ENCODE measurements at regions not wholly inside any gene's neighbourhood (a gene's known extent, or its start where the extent isn't known, plus 50 kb on each side); places are given as distances from the start of the nearest gene placed in this dataset.

DNA sequence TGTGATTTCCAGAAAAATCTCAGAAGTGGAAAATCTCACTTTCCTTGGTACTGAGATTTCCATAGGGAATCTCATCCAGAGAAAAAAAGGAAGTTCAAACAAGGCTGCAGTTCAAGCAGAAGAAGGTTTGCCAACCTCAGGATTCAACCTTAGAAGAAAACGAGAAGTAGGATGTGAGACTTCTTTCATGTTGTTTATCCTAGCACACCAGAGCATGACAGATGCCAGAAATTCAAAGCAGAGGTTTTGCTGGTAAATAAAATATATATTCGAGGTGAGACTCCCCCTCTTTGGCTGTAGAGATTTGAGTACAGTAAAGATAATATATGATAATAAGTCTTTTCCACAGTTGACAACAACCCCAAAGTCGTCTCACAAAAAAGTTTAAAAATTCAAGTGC lies 116.9 kb upstream of the SMC2 start:
- no peak for DNase-seq

DNA sequence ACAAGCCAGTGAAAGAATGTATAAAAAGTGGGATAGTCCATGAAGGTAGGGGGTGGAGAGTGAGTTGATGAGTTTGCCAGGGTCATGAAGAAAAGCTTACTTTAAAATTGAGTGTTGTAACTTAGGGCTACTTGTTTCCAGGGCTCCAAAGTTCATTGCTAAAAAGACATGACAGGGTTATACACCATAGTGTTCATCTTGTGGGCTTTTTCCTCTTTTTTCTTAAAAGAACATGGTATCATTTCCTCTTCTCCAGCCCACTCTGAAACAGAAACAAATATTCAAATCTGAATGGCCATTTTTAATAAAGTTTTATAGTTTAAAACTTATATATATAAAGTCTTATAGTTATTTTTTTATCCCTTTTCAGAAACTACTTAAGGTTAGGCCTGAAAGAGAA lies 115.7 kb upstream of the SMC2 start:
- no peak for DNase-seq

DNA sequence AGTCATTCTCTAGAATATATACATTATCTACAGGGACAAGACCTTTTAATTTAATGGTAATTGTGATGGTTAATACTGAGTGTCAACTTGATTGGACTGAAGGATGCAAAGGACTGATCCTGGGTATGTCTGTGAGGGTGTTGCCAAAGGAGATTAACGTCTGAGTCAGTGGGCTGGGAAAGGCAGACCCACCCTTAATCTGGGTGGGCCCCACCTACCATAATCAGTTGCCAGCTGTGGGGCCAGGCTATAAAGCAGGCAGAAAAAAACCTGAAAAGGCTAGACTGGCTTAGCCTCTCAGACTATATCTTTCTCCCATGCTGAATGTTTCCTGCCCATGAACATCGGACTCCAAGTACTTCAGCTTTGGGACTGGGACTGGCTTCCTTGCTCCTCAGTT lies 112.2 kb upstream of the SMC2 start:
- no peak for DNase-seq

DNA sequence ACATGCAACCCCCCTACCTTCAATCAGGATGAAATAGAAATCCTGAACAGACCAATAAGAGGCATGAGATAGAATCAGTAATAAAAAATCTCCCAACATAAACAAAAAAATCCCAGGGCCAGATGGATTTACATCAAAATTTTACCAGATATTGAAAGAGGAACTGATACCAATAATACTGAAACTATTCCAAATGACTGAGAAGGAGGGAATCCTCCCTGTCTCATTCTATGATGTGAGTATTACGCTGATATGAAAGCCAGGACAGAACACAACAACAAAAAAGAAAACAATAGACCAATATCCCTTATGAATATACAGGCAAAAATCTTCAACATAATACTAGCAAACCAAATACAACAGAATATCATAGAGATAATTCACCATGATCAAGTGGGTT lies 109.0 kb upstream of the SMC2 start:
- no peak for DNase-seq

DNA sequence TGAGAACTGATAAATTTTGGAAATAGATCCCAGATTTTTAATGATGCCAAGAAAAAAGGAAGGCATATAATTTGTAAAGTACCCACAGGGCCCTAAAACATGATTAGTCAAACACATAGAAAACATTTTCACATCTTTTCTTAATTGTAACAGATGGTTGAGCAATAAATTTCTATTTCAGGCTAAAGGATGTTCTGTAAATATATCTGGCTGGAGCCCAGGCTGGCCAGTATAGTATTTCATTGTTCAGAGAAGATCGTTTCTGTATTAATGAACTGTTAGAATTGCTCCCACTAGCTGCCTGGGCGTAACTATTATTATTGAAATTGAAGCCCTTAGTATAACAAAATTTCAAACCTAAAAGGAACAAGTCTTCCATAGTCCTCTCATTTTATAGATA lies 105.3 kb upstream of the SMC2 start:
- DNase-seq = no peak

DNA sequence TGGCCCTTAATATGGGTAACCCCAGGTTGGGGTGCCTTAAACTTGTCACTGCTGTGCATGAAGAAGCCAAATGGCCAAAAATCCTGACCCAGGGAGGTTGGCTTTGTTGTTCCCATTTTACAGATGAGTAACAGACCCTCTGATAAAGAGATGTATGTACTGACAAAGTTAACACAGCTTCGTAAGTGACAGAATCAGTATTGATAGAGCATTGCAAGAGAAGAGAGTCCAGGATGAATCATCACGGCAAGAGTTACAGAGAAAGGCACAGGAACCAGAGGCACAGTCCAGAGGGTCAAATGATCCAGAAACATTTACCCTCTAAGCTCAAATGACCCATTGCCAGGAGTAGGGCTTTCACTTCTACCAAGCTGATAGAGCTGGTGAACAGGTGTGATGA lies 103.8 kb upstream of the SMC2 start:
- no peak for DNase-seq

DNA sequence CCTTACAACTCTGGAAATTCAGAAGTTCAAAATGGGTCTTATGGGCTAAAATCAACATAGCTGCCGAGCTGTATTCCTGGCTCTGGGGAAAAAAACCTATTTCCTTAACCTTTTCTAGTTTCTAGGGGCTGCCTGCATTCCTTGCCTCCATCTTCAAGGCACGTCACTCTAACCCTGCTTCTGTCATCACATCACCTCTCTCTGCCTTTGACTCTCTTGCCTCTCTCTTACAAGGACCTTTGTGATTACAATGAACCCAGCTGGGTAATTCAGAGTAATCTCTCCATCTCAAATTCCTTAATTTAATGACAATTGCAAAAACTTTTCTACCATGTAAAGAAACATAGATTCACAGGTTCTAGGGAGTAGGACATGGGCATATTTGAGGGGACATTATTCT lies 103.1 kb upstream of the SMC2 start:
- no peak for DNase-seq

DNA sequence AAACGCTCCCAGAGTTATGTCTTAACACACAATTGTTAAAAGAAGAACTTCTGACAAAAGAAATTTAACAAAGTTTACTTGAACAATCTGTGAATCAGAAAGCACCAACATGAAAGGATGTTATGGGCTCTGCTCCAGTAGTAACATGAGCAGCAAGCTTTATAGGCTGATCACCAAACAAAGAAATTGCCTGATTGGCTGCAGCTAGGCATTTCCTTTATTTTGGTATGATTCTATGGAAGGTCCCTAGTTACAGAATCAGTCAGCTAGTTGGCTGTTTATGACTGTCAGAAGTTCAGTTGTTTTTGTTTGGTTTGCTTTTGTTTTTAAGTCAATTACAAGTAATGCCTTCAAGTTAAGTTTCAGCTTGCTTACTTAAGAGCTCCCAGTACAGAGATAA lies 102.4 kb upstream of the SMC2 start:
- DNase-seq = no peak

DNA sequence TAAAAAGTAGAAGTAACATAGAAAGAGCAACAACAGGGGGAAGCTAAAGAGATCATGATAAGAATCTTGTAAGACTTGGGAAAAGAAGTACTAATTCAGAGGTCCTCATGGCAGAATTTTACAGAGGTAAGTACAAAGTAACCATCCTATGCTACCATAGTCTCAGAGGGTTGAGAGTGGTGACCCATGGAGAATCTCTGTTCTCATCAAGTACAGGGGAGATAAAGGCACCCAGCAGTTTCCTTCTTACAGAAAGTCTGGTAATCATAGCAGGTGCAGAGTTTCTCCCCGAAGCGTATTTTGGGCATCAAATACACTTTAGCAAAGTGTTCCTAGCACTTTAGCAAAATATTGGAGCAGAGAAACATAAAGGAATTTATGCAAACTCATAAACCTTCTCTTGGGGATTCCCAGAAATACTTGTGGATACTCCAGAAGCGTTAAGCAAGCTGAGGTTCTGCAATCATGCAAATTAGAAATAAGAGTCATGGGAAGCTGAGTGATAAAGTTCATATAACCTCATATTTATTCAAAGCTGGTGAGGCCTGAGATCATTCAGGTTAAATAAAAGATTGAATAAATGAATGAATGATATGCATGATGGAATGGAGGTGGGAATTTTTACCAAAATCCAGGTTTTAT lies 101.0 kb upstream of the SMC2 start:
- no peak for DNase-seq

DNA sequence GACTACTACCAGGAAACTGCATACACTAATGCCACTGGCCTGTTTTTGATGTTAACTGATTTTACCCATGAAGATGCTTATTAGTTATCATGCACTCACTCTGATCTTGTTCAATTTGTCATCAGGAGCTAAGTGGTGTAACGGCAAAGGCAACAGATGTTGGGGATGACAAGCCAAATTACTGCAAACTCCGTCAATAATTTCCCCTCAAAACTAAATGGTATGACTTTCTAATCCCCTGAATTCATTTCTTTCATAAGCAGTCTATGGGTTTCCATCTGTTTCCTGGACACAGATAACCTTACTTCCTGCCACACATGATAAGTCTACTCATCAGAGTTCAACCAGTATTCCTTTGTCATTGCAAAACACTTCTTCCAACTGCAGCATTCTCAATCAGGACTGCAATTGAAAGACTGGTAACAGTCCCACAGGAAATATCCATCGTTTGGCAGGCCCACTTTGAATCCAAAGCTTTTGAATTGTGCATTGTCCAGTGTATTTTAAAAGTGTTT lies 96.2 kb upstream of the SMC2 start:
- DNase-seq = no peak

DNA sequence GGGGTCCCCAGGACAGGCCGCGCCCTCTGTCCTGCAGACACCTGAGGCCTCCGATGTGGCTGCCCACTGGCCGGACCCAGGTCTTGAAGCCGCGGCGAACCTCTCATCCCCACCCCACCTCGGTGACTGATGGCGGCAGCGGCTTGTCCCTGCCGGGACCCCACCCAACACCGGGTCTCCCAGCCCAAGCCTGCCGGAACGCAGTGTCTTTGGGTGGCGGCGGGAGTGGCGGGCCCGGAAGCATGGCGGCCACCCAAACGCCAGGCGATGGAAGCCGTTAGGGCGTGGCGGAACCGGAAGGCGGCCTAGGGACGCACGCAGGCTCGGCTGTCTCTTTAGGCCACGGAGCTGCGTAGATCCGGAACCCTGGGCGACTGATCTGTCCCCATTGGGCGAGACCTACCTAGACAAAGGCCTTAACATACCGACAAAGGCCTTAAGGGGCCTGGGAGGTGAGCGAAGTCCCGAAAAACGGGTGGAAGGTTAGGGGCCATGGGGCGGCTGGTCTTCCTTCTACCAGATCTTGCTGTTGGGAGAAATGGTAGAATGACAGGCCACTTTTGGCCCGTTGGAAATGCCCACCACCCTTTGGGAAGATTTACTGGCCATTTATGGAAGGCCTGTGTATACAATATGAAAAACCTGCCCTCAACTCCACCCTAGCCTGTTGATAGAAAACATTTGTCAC lies 94.6 kb upstream of the SMC2 start:
- no peak for DNase-seq

DNA sequence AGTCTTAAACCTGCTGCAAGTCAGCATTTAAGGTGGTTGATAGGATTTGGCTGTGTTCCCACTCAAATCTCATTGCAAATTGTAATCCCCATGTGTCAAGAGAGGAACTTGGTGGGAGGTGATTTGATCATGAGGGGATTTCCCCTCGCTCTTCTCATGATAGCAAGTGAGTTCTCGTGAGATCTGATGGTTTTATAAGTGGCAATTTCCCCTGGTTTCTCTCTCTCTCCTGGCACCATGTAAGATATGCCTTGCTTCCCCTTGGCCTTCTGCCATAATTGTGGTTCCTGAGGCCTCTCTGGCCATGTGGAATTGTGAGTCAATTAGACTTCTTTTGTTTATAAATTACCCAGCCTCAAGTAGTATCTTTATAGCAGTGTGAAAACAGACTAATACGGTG lies 84.3 kb upstream of the SMC2 start:
- DNase-seq = no peak

DNA sequence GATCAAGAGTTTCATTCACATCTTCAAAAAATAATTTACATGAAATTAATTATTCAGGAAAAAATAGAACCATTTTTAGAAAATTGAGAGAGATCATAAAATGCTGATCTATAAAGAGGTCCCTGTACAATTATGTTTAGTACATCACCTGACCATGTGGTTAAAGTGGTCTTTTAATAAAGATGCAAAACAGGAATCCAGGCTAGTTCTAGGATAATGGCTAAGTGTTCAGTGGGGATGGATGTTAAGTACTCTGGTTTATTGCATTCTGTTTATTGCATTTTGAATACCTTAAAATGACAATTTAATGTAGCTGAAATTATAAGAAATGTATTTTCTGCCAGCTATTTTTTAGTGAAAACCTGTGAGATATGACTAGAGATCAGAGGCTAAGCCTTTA lies 72.0 kb upstream of the SMC2 start:
- no peak for DNase-seq

DNA sequence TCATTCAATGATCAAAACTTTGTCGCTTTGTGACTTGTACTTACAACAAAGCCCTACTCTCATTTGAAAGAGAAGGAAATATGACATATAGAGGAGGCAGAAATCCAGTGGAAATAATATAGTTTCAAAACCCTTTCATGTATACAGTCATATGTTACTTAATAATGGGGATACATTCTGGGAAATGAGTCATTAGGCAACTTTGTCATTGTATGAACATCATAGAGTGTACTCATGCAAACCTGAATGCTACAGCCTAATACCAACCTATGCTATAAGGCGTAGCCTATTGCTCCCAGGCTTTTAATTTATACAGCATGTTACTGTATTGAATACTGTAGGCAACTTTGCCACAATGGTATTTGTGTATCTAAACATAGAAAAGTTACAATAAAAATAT lies 69.0 kb upstream of the SMC2 start:
- DNase-seq = no peak

DNA sequence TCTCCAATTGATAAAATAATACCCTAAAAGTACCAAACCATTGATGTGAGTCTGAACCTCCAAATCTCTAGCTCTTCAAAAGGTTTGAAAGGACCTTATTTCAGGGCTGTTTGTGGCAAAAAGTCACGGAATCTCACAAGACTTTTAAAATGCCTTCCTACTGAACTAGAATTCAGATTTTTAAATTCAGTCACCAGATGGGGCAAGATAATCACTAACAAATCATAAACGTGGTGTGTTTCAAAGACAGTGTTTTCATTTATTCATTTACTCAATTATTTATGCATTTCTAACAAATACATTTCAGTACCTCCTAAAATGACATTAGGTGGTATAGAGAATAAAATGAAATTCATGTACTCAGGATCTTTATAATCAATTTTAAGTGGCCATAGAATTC lies 68.2 kb upstream of the SMC2 start:
- DNase-seq = no peak

DNA sequence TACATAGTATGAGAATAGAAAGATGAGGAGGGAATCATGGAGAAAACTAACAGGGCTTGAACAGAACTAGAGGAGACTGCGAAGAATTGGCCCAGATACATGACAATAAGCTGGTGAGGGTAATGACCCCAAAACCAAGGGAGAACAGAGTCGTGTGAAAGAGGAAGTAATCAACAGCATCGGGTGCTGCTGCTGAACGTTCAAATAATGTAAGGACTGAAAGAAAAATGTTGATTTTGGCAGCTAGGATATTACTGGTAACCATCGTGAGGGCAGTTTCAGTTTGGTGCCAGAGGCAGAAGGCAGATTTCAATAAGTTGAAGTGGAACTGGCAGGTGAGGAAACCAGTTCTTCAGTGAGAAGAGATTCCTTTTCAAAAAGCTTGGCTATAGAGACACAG lies 66.8 kb upstream of the SMC2 start:
- no peak for DNase-seq

DNA sequence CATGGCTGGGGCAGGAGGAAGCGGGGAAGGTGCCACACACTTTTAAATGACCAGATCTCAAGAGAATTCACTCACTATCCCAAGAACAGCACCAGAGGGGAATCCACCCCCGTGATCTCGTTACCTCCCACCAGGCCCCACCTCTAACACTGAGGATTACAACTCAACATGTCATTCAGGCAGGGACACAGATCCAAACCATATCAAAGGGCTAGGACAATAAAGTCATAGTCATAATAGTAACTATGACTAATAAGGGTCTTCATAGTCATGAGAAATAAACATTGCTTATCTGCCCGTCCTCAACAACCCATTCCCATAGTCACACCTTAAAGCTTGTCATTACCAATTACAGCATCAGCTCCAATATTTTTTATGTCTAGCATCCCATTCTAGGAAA lies 65.3 kb upstream of the SMC2 start:
- no peak for DNase-seq
